Lower leg skin (tissue), 3 donors: ENCODE measurements at regions not wholly inside any gene's neighbourhood (a gene's known extent, or its start where the extent isn't known, plus 50 kb on each side); places are given as distances from the start of the nearest gene placed in this dataset.

Experiments used
- POLR2A ChIP-seq, 2 donors: fragments of 450-650 bp; IDR thresholded peaks; one replicate each; pipeline ENCODE4 v1.6.1; 2016 to 2017; ENCODE audit warnings: antibody characterized with exemption in 2 of 2, mild to moderate bottlenecking in 1 of 2, moderate library complexity in 1 of 2
- TF ChIP-seq, protein P1 (sequence below), 3 donors: fragments of 450-650 bp; IDR thresholded peaks; one replicate each; pipeline ENCODE4 v1.5.1; 2016; ENCODE audit warnings: antibody characterized with exemption in 3 of 3, mild to moderate bottlenecking in 3 of 3, moderate library complexity in 2 of 3

DNA sequence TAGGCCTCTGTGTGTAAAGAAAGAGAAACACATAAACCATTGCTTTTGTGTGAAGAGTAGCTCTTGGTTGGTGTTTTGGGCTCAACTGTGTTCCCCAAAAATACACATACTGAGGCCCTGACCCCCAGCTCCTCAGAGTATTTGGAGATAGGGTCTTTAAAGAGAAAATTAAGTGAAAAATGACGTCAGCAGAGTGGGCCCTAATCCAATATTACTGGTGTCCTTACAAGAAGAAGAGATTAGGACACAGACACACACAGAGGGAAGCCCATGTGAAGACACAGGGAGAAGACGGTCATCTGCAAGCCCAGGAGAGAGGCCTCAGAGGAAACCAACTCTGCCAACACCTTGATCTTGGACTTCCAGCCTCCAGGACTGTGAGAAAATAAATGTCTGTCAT lies 76.9 kb upstream of the PGBD5 start:
- TF ChIP-seq POLR2A (IDR thresholded peaks at IDR 0.05): no peak
- TF ChIP-seq, protein P1, sequence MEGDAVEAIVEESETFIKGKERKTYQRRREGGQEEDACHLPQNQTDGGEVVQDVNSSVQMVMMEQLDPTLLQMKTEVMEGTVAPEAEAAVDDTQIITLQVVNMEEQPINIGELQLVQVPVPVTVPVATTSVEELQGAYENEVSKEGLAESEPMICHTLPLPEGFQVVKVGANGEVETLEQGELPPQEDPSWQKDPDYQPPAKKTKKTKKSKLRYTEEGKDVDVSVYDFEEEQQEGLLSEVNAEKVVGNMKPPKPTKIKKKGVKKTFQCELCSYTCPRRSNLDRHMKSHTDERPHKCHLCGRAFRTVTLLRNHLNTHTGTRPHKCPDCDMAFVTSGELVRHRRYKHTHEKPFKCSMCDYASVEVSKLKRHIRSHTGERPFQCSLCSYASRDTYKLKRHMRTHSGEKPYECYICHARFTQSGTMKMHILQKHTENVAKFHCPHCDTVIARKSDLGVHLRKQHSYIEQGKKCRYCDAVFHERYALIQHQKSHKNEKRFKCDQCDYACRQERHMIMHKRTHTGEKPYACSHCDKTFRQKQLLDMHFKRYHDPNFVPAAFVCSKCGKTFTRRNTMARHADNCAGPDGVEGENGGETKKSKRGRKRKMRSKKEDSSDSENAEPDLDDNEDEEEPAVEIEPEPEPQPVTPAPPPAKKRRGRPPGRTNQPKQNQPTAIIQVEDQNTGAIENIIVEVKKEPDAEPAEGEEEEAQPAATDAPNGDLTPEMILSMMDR (IDR thresholded peaks at IDR 0.05): no peak
